ENCODE measurements at regions not wholly inside any gene's neighbourhood (a gene's known extent, or its start where the extent isn't known, plus 50 kb on each side); places are given as distances from the start of the nearest gene placed in this dataset.

DNA sequence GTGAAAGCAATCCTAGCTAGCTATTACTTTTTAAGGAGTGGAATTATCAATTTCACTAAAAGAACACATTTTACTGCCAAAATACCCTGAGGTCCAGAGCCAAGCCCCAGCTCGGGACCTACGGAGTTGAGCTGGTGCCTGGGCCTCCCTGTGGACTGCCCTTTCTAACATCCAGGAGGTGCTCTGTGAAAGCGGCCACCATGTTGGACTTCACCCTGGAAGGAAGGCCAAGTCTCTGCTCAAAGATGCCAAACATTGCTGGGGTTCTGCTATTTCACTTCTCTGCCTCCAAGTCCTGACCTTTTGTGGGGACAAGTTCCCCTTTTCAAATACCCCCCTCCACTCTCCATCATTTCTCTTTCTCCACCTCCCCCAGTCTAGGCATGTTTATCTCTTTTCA is 498.7 kb upstream of the RAB6C start:
- no peak overlapping the region for H3K4me3 ChIP-seq (replicated peaks; ENCODE audit: insufficient read depth, low read length)
- no peak overlapping the region for H3K27ac ChIP-seq (replicated peaks)
- H3K27me3 ChIP-seq (ENCODE audit: insufficient read depth, poor library complexity, severe bottlenecking) = no peaks in the 10 kb centered on the region
- no peak for TF ChIP-seq POLR2AphosphoS5 (IDR thresholded peaks at IDR 0.05; ENCODE audit: low read depth)
- no peak for TF ChIP-seq SPI1 (IDR thresholded peaks at IDR 0.05; ENCODE audit: borderline replicate concordance, low read depth)
- TF ChIP-seq, protein P1, sequence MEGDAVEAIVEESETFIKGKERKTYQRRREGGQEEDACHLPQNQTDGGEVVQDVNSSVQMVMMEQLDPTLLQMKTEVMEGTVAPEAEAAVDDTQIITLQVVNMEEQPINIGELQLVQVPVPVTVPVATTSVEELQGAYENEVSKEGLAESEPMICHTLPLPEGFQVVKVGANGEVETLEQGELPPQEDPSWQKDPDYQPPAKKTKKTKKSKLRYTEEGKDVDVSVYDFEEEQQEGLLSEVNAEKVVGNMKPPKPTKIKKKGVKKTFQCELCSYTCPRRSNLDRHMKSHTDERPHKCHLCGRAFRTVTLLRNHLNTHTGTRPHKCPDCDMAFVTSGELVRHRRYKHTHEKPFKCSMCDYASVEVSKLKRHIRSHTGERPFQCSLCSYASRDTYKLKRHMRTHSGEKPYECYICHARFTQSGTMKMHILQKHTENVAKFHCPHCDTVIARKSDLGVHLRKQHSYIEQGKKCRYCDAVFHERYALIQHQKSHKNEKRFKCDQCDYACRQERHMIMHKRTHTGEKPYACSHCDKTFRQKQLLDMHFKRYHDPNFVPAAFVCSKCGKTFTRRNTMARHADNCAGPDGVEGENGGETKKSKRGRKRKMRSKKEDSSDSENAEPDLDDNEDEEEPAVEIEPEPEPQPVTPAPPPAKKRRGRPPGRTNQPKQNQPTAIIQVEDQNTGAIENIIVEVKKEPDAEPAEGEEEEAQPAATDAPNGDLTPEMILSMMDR (IDR thresholded peaks at IDR 0.05; ENCODE audit: insufficient read depth, low read length) = no peak
- TF ChIP-seq, protein P2, sequence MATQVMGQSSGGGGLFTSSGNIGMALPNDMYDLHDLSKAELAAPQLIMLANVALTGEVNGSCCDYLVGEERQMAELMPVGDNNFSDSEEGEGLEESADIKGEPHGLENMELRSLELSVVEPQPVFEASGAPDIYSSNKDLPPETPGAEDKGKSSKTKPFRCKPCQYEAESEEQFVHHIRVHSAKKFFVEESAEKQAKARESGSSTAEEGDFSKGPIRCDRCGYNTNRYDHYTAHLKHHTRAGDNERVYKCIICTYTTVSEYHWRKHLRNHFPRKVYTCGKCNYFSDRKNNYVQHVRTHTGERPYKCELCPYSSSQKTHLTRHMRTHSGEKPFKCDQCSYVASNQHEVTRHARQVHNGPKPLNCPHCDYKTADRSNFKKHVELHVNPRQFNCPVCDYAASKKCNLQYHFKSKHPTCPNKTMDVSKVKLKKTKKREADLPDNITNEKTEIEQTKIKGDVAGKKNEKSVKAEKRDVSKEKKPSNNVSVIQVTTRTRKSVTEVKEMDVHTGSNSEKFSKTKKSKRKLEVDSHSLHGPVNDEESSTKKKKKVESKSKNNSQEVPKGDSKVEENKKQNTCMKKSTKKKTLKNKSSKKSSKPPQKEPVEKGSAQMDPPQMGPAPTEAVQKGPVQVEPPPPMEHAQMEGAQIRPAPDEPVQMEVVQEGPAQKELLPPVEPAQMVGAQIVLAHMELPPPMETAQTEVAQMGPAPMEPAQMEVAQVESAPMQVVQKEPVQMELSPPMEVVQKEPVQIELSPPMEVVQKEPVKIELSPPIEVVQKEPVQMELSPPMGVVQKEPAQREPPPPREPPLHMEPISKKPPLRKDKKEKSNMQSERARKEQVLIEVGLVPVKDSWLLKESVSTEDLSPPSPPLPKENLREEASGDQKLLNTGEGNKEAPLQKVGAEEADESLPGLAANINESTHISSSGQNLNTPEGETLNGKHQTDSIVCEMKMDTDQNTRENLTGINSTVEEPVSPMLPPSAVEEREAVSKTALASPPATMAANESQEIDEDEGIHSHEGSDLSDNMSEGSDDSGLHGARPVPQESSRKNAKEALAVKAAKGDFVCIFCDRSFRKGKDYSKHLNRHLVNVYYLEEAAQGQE (IDR thresholded peaks at IDR 0.05; ENCODE audit: insufficient replicate concordance, low read depth) = no peak
- TF ChIP-seq GABPA (IDR thresholded peaks at IDR 0.05; ENCODE audit: low read depth) = no peak
- no peak for DNase-seq (ENCODE audit: low read depth in 1 of 2, low spot score in 1 of 2)

DNA sequence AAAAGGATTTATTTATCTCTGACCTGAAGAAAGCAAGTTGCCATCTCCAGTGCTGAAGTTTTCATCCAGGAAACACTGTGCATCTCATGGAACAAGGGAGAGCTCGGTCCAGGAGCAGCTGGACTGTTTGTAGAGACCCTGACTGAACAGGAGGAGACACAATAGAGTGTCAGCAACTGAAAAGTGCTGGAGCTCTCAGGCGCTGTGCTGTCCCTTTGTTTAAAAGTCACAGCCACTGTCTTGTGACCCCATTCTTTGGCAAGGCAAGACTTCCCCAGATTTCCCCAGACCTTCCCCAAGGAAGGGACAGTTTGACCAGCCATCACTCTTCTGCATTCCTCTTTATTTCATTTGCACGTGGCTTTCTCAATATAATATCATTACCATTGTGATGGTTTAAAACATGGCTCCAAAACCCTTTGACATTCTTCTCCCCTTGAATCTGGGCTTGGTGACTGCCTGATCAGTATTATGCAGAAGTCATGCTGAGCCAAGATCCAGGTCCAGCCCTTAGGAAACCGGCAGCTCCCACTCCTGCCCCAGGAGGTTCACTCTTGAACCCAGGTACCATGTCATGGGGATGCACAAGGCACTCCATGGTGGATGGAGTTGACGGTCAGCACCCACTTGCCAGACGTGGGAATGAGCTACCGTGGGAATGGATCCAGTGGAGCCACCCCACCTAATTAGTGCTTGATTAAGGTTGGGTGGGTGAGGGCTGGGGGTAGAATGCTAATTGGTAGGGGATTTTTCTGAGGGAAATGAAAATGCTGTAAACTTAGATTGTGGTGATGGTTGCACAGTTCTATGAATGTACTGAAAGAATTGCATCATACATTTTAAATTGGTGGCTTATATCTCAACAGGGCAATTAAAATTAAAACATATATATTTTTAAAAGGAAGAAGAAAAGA is 497.9 kb upstream of the RAB6C start:
- Histone ChIP-seq H3K27ac (replicated peaks) (no peak overlapping the region), H3K27me3 (ENCODE audit: insufficient read depth, poor library complexity, severe bottlenecking) (no peaks in the 10 kb centered on the region), H3K4me3 (replicated peaks; ENCODE audit: insufficient read depth, low read length) (no peak overlapping the region)
- no peak for TF ChIP-seq GABPA (IDR thresholded peaks at IDR 0.05; ENCODE audit: low read depth)
- no peak for TF ChIP-seq POLR2AphosphoS5 (IDR thresholded peaks at IDR 0.05; ENCODE audit: low read depth)
- no peak for TF ChIP-seq SPI1 (IDR thresholded peaks at IDR 0.05; ENCODE audit: borderline replicate concordance, low read depth)
- TF ChIP-seq, protein P1 (IDR thresholded peaks at IDR 0.05; ENCODE audit: insufficient read depth, low read length) = no peak
- TF ChIP-seq, protein P2 (IDR thresholded peaks at IDR 0.05; ENCODE audit: insufficient replicate concordance, low read depth) = no peak
- no peak for DNase-seq (ENCODE audit: low read depth in 1 of 2, low spot score in 1 of 2)

DNA sequence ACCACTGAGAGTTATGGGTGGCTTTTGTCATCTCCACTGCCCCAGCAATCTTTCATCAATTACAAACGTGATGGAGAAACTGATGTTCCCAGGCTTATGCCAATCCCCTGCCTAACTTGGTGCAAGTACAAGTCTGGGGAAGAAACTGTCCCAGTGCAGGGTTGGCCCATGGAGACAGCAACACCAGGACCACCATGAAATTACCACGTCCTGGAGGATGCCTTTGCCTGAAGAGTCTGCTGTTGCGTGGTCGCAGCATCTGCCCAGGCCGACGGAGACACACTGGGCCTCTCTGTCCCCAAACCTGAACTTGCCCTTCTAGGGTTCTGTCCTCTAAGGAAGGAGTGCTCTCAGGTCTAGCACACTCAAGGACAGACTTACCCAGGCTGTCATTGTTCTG is 496.8 kb upstream of the RAB6C start:
- H3K27ac ChIP-seq (replicated peaks) = no peak overlapping the region
- no peak overlapping the region for H3K4me3 ChIP-seq (replicated peaks; ENCODE audit: insufficient read depth, low read length)
- no peak for TF ChIP-seq POLR2AphosphoS5 (IDR thresholded peaks at IDR 0.05; ENCODE audit: low read depth)
- no peak for TF ChIP-seq SPI1 (IDR thresholded peaks at IDR 0.05; ENCODE audit: borderline replicate concordance, low read depth)
- TF ChIP-seq GABPA (IDR thresholded peaks at IDR 0.05; ENCODE audit: low read depth) = no peak
- DNase-seq (ENCODE audit: low read depth in 1 of 2, low spot score in 1 of 2) = no peak
- no peaks in the 10 kb centered on the region for H3K27me3 ChIP-seq (ENCODE audit: insufficient read depth, poor library complexity, severe bottlenecking)

DNA sequence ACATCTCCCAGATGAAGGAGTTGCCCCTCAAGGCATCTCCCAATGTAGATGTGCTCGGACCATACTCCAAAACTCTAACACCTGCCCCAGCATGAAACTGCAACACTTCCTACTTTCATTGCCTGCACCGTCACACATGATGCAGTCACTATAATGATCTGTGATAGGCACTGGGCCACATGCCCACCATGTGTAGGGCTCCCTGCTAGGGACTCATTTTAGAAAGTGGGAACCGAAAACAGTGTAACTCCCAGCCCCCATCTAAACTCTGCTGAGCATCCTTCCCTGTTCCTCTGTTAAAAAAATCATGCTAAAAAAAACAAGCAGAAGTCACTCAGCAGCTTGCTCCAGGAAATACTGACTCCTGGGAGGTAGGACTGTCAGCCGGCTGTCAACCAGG is 496.1 kb upstream of the RAB6C start:
- Histone ChIP-seq H3K27me3 (ENCODE audit: insufficient read depth, poor library complexity, severe bottlenecking) (no peaks in the 10 kb centered on the region), H3K4me3 (replicated peaks; ENCODE audit: insufficient read depth, low read length) (no peak overlapping the region), H3K27ac (replicated peaks) (no peak overlapping the region)
- no peak for DNase-seq (ENCODE audit: low read depth in 1 of 2, low spot score in 1 of 2)
- TF ChIP-seq, protein P1 (IDR thresholded peaks at IDR 0.05; ENCODE audit: insufficient read depth, low read length) = no peak
- TF ChIP-seq SPI1 (IDR thresholded peaks at IDR 0.05; ENCODE audit: borderline replicate concordance, low read depth) (no peak), POLR2AphosphoS5 (IDR thresholded peaks at IDR 0.05; ENCODE audit: low read depth) (no peak), GABPA (IDR thresholded peaks at IDR 0.05; ENCODE audit: low read depth) (no peak)
- TF ChIP-seq, protein P2 (IDR thresholded peaks at IDR 0.05; ENCODE audit: insufficient replicate concordance, low read depth) = no peak

Measured in HL-60 (cell line).